Kidney tubule cell (primary cell): ENCODE measurements at regions not wholly inside any gene's neighbourhood (a gene's known extent, or its start where the extent isn't known, plus 50 kb on each side); places are given as distances from the start of the nearest gene placed in this dataset.
"Not testable (repeated sequence)": the region's sequence is repeated elsewhere in the genome, so short reads cannot be mapped to it uniquely, and the experiment has no call there.

Experiments used
- DNase-seq: peaks from one replicate; pipeline ENCODE4 v3.0.0-alpha.2; 2018; ENCODE audit warnings: low spot score

GRCh38 chr20:57999465-58000111 is 228.9 kb downstream of the ANKRD60 start:
- DNase-seq, result no peak

DNA sequence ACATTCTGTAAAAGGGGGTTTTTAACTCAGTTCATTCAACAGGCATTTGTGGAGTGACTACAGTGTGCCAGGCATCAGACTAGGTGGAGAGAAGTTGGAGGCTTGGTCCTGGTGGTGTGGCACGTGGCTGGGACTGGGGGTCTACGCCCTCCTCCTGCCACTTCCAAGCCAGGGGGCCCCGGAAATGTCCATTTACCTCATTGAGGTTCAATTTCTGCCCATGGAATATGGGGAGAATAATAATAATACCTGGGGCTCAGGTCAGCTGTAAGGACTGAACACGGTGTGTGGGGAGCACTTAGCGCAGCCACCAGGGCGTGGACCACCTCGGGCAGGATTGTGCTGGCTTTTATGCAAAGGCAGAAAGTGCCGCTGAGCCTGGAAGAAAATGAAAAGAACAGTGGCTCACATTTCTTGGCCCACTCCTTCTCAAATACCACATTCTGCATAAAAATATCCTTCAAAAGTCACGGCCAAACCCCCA is 229.4 kb downstream of the ANKRD60 start:
- DNase-seq, result no peak

DNA sequence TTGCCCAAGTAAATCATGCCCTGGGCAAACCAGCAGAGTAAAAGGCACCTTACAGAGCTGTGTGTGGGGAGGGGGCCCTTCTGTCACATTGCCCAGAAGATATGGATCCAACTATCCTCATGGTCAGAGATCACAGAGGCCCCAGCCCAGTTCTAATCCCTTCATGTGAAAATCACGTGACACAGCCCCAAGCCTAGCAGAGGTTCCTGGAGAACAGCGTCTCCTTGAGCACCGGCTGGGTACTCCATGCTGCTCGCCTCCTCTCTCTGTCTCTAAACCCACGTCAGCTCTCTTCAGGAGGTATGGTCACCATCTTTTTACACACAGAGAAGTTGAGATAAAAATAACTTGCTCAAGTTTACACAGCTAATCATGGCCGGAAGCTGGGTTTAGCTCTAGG is 230.2 kb downstream of the ANKRD60 start:
- no peak for DNase-seq

GRCh38 chr20:57996936-57997890 is 231.2 kb downstream of the ANKRD60 start:
- DNase-seq, result peak; percentile 82

- peak; percentile 18 for DNase-seq
Measured at GRCh38 chr20:57996465-57996864, 232.0 kb downstream of the ANKRD60 start.

DNA sequence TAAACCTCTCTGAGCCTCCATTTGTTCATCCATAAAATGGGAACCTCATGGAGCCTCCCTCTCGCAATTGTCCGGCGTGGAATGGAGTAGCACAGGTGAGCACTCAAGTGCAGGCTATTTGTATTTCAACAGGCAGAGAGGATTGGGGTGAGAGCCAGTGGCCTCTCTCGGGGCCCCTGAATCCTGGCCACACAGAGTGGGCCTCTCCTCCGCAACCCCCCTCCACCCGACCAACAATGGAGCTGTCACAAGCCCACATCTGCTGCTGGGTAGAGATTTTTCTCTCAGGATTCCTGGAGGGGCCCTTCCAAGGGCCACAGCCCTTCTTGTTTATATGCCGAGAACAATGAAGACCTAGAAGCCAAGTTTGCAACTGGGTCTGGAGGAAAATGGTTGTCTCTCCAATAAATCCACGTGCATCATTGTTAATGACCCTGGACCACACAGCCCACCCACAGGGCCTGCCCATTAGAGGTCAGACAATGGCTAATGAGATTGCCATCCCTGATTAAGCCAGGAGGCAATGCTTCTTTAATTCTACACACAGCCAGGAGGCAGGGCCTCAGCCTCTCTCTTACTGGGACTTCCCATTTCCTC is 233.0 kb downstream of the ANKRD60 start:
- no peak for DNase-seq

GRCh38 chr20:57993716-57994431 is 234.6 kb downstream of the ANKRD60 start:
- DNase-seq, result peak; percentile 45

DNA sequence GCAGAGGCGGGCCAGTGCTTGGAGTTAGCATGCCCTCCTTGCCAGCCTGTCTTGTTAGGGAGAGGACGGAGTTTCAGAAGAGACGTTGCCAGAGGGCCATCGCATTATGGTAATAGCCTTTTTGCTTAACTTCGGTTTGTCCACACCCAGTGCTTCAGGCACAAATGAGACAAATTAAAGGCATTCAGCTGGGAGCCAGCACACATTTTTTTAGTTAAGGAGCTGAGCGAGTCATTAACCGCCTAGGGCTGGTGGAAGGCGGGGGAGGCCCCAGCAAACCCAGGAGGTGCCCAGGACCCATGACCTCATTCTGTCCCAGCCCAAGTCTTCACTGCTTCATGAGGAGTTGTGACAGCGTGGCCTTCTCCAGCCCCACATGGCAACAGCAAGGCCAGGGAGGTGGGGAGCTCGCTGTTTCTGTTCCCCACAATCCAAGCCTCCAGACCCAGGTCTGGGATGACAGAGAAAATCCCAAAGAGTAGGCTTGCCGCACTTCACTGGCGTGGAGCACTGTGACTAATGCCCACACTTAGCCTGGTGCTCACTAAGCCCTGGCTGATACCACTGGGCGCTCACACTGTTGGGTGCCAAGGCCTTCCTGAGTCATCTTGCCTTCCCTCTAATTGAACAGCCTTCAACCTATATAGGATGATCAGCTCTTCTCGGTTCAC is 237.1 kb downstream of the ANKRD60 start:
- peak; percentile 95 for DNase-seq

GRCh38 chr20:57990396-57990987 is 238.0 kb downstream of the ANKRD60 start:
- DNase-seq, result peak; percentile 50

GRCh38 chr20:57988828-57989227 is 239.6 kb downstream of the ANKRD60 start:
- peak; percentile 40 for DNase-seq

- no peak for DNase-seq
Measured at GRCh38 chr20:57988422-57988821, 240.0 kb downstream of the ANKRD60 start.

- no peak for DNase-seq
Measured at GRCh38 chr20:57987659-57988058, 240.8 kb downstream of the ANKRD60 start.

- no peak for DNase-seq
Measured at GRCh38 chr20:57986666-57987065, 241.8 kb downstream of the ANKRD60 start.

DNA sequence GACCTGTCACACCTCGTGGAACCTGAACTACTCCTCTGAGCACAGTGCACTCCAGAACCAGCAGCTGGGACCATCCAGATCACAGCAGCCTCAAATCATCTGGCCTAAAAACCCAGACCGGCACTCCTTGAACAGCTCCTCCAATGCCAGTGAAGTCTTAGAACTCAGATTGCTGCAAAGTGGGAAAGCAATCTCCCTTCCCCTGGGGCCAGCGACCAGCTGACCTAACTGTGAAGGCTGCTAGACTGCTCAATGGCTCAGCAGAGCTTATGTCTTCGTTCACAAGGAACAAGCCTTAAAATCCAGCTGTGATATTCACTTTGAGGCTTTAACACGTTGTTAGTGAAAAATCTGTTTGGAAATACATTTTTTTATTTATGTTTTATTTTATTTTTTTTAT is 243.2 kb downstream of the ANKRD60 start:
- no peak for DNase-seq

DNA sequence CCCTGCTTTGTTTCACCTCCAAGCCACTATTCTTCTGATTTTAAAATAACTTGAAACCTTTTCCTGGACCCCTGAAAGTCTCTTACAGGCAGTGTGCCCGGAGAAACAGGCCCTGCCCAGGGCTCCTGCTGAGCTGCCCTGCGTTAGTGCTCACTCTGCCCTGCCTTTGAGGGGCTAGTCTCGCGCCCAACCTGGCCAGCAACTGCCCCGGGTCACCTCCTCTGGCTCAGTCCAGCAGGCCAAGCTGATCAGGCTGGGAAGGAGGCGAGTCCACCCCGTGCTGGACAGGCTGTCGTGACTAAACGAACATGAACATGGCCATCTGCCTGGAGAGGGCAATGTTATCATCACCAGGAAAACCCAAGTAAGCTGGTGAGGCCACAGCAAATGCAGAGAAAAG is 245.4 kb downstream of the ANKRD60 start:
- DNase-seq, result no peak

- DNase-seq, result no peak
Measured at GRCh38 chr20:57980506-57980905, 247.9 kb downstream of the ANKRD60 start.

DNA sequence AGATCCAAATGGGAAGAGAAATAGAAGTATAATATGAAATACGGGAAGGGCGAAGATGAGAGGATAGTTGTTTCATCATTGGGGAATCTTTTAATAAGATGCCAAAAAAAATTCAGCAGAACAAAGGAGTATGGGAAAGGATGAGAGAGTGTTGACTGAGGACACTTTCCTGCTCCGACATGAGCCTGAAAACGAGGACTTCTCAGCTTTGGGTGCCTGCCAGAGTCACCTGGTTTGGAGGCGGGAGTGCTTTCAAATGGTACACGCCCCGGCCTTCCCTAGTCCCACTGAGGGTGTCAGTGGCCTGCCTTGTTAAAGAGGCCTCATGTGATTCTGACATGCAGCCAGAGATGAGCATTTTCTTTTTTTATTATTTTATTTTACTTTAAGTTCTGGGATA is 250.9 kb downstream of the ANKRD60 start:
- DNase-seq, result no peak

GRCh38 chr20:57977141-57977540 is 251.3 kb downstream of the ANKRD60 start:
- no peak for DNase-seq

DNA sequence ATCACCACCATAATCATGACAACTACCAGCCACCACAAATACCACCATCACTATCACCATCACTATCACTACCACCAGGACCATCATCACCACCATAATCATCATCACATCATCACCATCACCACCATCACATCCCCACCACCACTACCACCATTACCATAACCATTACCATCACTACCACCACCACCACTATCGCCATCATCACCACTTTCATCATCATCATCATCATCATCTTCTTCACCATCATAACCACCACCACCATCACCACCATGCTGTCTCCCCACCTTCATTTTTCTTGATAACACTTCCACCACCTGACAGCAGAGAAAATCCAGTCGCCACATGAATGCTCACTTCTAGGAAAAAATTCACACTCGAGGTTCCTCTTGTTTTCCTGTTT is 253.6 kb downstream of the ANKRD60 start:
- no peak for DNase-seq

- DNase-seq, result no peak
Measured at GRCh38 chr20:57973886-57974285, 254.6 kb downstream of the ANKRD60 start.

DNA sequence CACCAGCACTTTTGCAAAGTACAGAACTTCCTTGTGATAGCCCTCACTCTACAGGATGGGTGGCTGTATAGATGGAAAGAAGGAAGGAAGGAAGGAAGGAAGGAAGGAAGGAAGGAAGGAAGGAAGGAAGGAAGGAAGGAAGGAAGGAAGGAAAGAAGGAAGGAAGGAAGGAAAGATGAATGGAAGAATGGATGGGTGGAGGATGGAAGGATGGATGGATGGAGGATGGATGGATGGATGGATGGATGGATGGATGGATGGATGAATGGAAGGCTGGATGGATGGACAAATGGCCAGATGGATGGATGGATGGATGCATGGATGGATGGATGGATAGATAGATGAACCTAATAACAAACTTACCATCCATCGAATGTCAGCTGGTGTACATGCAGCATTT is 256.9 kb downstream of the ANKRD60 start:
- not testable (repeated sequence) for DNase-seq
